Ishikawa (cell line): ENCODE measurements at regions not wholly inside any gene's neighbourhood (a gene's known extent, or its start where the extent isn't known, plus 50 kb on each side); places are given as distances from the start of the nearest gene placed in this dataset.
A peak's percentile ranks its signal among the peaks of the same experiment; 100 is the strongest.

Source experiments
- CEBPB ChIP-seq: IDR thresholded peaks from 2 replicates; pipeline ENCODE4 v1.6.1; 2012
- CREB1 ChIP-seq: IDR thresholded peaks from 2 replicates; pipeline ENCODE4 v1.6.1; 2012; ENCODE audit warnings: low read depth
- EGR1 ChIP-seq: IDR thresholded peaks from 2 replicates; pipeline ENCODE4 v1.6.1; 2012
- EP300 ChIP-seq: IDR thresholded peaks from 2 replicates; pipeline ENCODE4 v1.6.1; 2012; ENCODE audit warnings: borderline replicate concordance
- FOXM1 ChIP-seq: IDR thresholded peaks from 2 replicates; pipeline ENCODE4 v1.6.1; 2012; ENCODE audit warnings: low read depth, borderline replicate concordance
- MAX ChIP-seq: IDR thresholded peaks from 2 replicates; pipeline ENCODE4 v1.6.1; 2012
- NFIC ChIP-seq: IDR thresholded peaks from 2 replicates; pipeline ENCODE4 v1.6.1; 2012
- RAD21 ChIP-seq: IDR thresholded peaks from 2 replicates; pipeline ENCODE4 v1.6.1; 2012; ENCODE audit warnings: low read depth
- REST ChIP-seq: IDR thresholded peaks from 2 replicates; pipeline ENCODE4 v1.6.1; 2012; ENCODE audit warnings: low read depth, mild to moderate bottlenecking
- TAF1 ChIP-seq: IDR thresholded peaks from 2 replicates; pipeline ENCODE4 v1.6.1; 2012; ENCODE audit warnings: low read depth, mild to moderate bottlenecking
- TCF12 ChIP-seq: IDR thresholded peaks from 2 replicates; pipeline ENCODE4 v1.6.1; 2012; ENCODE audit warnings: low read depth
- TEAD4 ChIP-seq: IDR thresholded peaks from 2 replicates; pipeline ENCODE4 v1.6.1; 2012
- USF1 ChIP-seq: IDR thresholded peaks from 2 replicates; pipeline ENCODE4 v1.6.1; 2012
- YY1 ChIP-seq: IDR thresholded peaks from 2 replicates; pipeline ENCODE4 v1.6.1; 2012; ENCODE audit warnings: low read depth
- ZBTB7A ChIP-seq: IDR thresholded peaks from 2 replicates; pipeline ENCODE4 v1.6.1; 2012; ENCODE audit warnings: low read depth

GRCh38 chr6:170027647-170028043, 263.2 kb downstream of the DLL1 start:
- TF ChIP-seq CREB1 (no peak), CEBPB (no peak), REST (no peak), TAF1 (no peak), TCF12 (no peak), FOXM1 (no peak), NFIC (no peak), TEAD4 (no peak; the same call in 1 of the 2 replicates), RAD21 (no peak), EGR1 (no peak), EP300 (no peak), USF1 (no peak), MAX (no peak), YY1 (no peak), ZBTB7A (no peak)

- no peak for TF ChIP-seq CREB1
- TF ChIP-seq TEAD4 = peak; percentile 36; the same call in 1 of the 2 replicates
Observed at GRCh38 chr6:170026751-170027646, 263.9 kb downstream of the DLL1 start.

- peak; percentile 93 for TF ChIP-seq MAX
- no peak; the same call in 1 of the 2 replicates for TF ChIP-seq CEBPB
- peak; percentile 24; the same call in 1 of the 2 replicates for TF ChIP-seq YY1
- peak; percentile 90 for TF ChIP-seq EGR1
- peak; percentile 47; the same call in 1 of the 2 replicates for TF ChIP-seq USF1
- TF ChIP-seq ZBTB7A = no peak; the same call in 1 of the 2 replicates
- peak; percentile 100 for TF ChIP-seq TCF12
- peak; percentile 84 for TF ChIP-seq FOXM1
- TF ChIP-seq REST = no peak
- no peak for TF ChIP-seq TAF1
- peak; percentile 97 for TF ChIP-seq EP300
- TF ChIP-seq NFIC = peak; percentile 99
- no peak for TF ChIP-seq CREB1
- peak; percentile 99 for TF ChIP-seq TEAD4
- TF ChIP-seq RAD21 = peak; percentile 18; the same call in 1 of the 2 replicates
Observed at GRCh38 chr6:170025935-170026750, 264.7 kb downstream of the DLL1 start.

- TF ChIP-seq NFIC (no peak), TAF1 (no peak), TEAD4 (no peak), EP300 (no peak), TCF12 (no peak), EGR1 (no peak), MAX (no peak), ZBTB7A (no peak), FOXM1 (no peak)
Observed at GRCh38 chr6:170025341-170025911, 265.5 kb downstream of the DLL1 start.

GRCh38 chr6:170024940-170025339, 265.9 kb downstream of the DLL1 start:
- TF ChIP-seq TCF12 (no peak), CEBPB (no peak)
